ENCODE measurements at regions not wholly inside any gene's neighbourhood (a gene's known extent, or its start where the extent isn't known, plus 50 kb on each side); places are given as distances from the start of the nearest gene placed in this dataset.
"Not testable (repeated sequence)": the region's sequence is repeated elsewhere in the genome, so short reads cannot be mapped to it uniquely, and the experiment has no call there.

DNA sequence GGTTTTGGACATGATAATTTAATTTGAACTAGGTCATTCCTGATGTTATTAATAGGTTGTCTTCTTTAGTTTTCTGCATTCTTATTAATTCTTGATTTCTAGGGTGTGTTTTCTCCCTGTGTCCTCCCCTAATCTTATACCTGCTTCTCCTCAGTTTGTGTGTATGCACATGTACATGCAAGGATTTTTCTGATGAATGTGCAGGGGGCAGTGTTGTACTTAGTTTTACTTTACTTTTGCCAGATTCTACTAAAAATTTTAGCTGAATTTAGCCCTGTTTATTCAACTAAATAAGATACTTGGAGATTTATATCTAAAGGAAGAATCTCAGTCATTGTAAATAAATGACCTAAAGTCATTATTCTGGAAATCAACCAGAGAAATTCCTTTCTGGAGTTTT, 144.8 kb downstream of the SEPTIN7 start:
- not testable (repeated sequence) for H3K27me3 ChIP-seq (ENCODE audit: low read length); H3K4me3 ChIP-seq (ENCODE audit: insufficient read depth, low read length, poor library complexity, severe bottlenecking); H3K79me2 ChIP-seq (ENCODE audit: insufficient read depth, low read length); H3K9ac ChIP-seq (ENCODE audit: low read length); H2AFZ ChIP-seq (ENCODE audit: low read depth, low read length, severe bottlenecking); H3F3A ChIP-seq (ENCODE audit: insufficient read depth); H4K20me1 ChIP-seq (ENCODE audit: low read depth, low read length); H3K9me2 ChIP-seq (replicated peaks; ENCODE audit: insufficient read depth, low read length); H3K4me2 ChIP-seq (ENCODE audit: low read depth, low read length, poor library complexity, severe bottlenecking); H3K27ac ChIP-seq (ENCODE audit: low read depth, low read length); H3K36me3 ChIP-seq (ENCODE audit: low read length); H3K9me3 ChIP-seq (ENCODE audit: insufficient read depth, low read length)

DNA sequence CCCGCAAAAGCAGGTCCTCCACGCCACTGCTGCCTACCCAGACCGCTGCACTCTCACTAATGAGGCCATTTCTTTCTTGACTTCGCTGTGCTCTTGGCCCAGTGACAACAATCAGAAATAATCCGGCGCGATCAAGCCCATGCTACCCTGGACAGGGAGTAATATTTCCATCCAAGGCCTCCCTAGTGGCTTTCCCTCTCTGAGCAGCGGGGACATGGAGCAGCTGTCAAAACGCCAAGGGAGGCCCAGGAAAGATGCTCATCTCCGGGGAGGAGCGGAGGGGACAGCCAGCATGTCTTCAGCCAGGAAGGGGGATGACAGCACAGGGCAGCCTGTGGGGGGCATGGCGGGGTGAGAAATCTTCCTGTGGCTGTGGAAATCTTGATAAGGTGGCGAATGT, 154.9 kb downstream of the SEPTIN7 start:
- not testable (repeated sequence) for H3F3A ChIP-seq (ENCODE audit: insufficient read depth); H3K27me3 ChIP-seq (ENCODE audit: low read length); H3K9me2 ChIP-seq (replicated peaks; ENCODE audit: insufficient read depth, low read length); H3K79me2 ChIP-seq (ENCODE audit: insufficient read depth, low read length); H3K36me3 ChIP-seq (ENCODE audit: low read length); H4K20me1 ChIP-seq (ENCODE audit: low read depth, low read length); H3K9ac ChIP-seq (ENCODE audit: low read length); H3K4me2 ChIP-seq (ENCODE audit: low read depth, low read length, poor library complexity, severe bottlenecking); H2AFZ ChIP-seq (ENCODE audit: low read depth, low read length, severe bottlenecking); H3K4me3 ChIP-seq (ENCODE audit: insufficient read depth, low read length, poor library complexity, severe bottlenecking); H3K9me3 ChIP-seq (ENCODE audit: insufficient read depth, low read length); H3K27ac ChIP-seq (ENCODE audit: low read depth, low read length)

DNA sequence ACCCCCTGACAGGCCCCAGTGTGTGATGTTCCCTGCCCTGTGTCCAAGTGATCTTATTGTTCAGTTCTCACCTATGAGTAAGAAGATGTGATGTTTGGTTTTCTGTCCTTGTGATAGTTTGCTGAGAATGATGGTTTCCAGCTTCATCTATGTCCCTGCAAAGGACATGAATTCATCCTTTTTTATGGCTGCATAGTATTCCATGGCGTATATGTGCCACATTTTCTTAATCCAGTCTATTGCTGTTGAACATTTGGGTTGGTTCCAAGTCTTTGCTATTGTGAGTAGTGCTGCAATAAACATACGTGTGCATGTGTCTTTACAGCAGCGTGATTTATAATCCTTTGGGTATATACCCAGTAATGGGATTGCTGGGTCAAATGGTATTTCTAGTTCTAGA, 156.1 kb downstream of the SEPTIN7 start:
- H3K9ac ChIP-seq (ENCODE audit: low read length); H3K9me3 ChIP-seq (ENCODE audit: insufficient read depth, low read length); H3K4me2 ChIP-seq (ENCODE audit: low read depth, low read length, poor library complexity, severe bottlenecking); H3K27ac ChIP-seq (ENCODE audit: low read depth, low read length); H2AFZ ChIP-seq (ENCODE audit: low read depth, low read length, severe bottlenecking); H3F3A ChIP-seq (ENCODE audit: insufficient read depth); H3K79me2 ChIP-seq (ENCODE audit: insufficient read depth, low read length); H3K36me3 ChIP-seq (ENCODE audit: low read length); H4K20me1 ChIP-seq (ENCODE audit: low read depth, low read length); H3K9me2 ChIP-seq (replicated peaks; ENCODE audit: insufficient read depth, low read length); H3K27me3 ChIP-seq (ENCODE audit: low read length); H3K4me3 ChIP-seq (ENCODE audit: insufficient read depth, low read length, poor library complexity, severe bottlenecking): not testable (repeated sequence)

DNA sequence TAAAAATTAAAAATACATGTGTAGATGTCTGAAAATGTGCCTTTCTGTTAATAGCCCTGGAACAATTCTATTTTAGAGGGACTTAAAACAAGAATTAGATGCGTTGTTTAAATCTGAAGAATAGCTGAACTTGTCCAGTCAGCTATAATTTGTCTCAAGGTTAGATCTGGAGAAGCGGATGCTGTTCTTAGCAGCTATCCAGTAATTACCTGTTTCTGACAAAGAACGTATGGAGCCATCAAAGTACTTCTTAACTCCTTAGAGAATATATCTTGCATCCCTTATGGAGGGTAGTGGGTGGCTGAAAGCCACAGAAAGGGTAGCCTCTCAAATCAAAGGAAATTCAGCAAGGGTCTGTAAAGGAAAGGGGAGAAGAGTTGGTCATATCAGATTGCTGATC, 160.4 kb downstream of the SEPTIN7 start:
- not testable (repeated sequence) for H3K9ac ChIP-seq (ENCODE audit: low read length); H3K36me3 ChIP-seq (ENCODE audit: low read length); H3K27ac ChIP-seq (ENCODE audit: low read depth, low read length); H3F3A ChIP-seq (ENCODE audit: insufficient read depth); H3K27me3 ChIP-seq (ENCODE audit: low read length); H3K4me2 ChIP-seq (ENCODE audit: low read depth, low read length, poor library complexity, severe bottlenecking); H3K79me2 ChIP-seq (ENCODE audit: insufficient read depth, low read length); H3K9me2 ChIP-seq (replicated peaks; ENCODE audit: insufficient read depth, low read length); H2AFZ ChIP-seq (ENCODE audit: low read depth, low read length, severe bottlenecking); H4K20me1 ChIP-seq (ENCODE audit: low read depth, low read length); H3K9me3 ChIP-seq (ENCODE audit: insufficient read depth, low read length); H3K4me3 ChIP-seq (ENCODE audit: insufficient read depth, low read length, poor library complexity, severe bottlenecking)

DNA sequence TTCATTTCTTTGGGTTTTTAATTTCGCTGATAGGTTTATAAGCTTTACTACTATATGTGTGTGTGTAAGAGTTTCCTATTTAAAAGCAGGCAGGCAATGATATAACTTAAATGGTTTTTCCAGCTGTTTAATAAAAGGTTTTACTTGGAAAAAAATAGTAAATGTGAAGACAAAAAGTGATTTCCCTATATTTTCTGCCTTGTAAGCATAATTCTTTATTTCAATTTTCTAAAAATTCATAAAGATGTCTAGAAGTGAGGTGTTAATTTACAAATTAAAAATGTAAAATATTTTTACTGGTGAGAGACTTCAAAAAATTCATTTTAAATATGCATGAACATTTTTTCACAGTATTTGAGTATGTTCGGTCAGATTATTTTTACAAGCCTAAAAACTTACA, 161.8 kb downstream of the SEPTIN7 start:
- H3K27me3 ChIP-seq (ENCODE audit: low read length); H3K79me2 ChIP-seq (ENCODE audit: insufficient read depth, low read length); H3K9ac ChIP-seq (ENCODE audit: low read length); H3K9me3 ChIP-seq (ENCODE audit: insufficient read depth, low read length); H2AFZ ChIP-seq (ENCODE audit: low read depth, low read length, severe bottlenecking); H3K36me3 ChIP-seq (ENCODE audit: low read length); H3K4me3 ChIP-seq (ENCODE audit: insufficient read depth, low read length, poor library complexity, severe bottlenecking); H3F3A ChIP-seq (ENCODE audit: insufficient read depth); H3K27ac ChIP-seq (ENCODE audit: low read depth, low read length); H3K4me2 ChIP-seq (ENCODE audit: low read depth, low read length, poor library complexity, severe bottlenecking); H3K9me2 ChIP-seq (replicated peaks; ENCODE audit: insufficient read depth, low read length); H4K20me1 ChIP-seq (ENCODE audit: low read depth, low read length): not testable (repeated sequence)

DNA sequence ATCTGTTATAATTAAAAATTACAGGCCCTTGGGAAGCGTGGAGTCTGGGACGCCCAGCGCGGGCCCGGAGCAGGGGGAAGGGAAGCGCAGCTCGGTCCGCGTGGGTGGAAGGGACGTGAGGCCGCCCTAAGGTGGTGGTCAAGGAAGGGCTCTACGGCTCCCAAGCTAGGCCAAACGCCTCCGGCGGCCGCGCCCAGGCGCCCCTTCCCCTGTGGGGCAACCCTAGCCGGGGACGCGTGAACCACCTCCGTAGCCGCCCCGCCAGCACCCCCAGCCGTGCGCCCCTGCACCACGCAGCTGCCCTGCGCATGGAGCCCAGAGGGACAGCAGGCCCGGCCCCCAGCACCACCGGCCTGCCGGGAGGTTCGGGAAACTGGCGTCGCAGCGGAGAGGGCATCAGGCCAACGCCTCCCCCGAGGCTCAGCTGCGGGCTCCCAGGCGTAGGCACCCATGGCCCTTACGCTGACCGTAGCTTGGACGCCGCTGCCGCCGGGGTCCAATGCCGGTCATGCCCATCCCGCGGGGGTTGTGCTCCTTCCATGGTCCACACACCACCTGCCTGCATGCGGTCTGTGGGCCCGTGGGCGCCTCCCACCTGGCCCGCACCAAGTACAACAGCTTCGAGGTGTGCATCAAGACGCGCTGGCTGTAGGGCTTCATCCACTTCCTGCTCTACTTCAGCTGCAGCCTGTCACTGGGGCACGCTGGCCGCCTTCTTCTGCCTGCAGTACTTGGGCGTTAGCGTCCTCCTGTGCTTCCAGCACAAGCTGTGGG, 166.7 kb downstream of the SEPTIN7 start:
- H3K4me2 ChIP-seq (ENCODE audit: low read depth, low read length, poor library complexity, severe bottlenecking) = no peak overlapping the region
- H3F3A ChIP-seq (ENCODE audit: insufficient read depth) = no peaks in the 10 kb centered on the region
- no peak overlapping the region for H3K4me3 ChIP-seq (ENCODE audit: insufficient read depth, low read length, poor library complexity, severe bottlenecking)
- no peaks in the 10 kb centered on the region for H3K27me3 ChIP-seq (ENCODE audit: low read length)
- TF ChIP-seq, protein P1, sequence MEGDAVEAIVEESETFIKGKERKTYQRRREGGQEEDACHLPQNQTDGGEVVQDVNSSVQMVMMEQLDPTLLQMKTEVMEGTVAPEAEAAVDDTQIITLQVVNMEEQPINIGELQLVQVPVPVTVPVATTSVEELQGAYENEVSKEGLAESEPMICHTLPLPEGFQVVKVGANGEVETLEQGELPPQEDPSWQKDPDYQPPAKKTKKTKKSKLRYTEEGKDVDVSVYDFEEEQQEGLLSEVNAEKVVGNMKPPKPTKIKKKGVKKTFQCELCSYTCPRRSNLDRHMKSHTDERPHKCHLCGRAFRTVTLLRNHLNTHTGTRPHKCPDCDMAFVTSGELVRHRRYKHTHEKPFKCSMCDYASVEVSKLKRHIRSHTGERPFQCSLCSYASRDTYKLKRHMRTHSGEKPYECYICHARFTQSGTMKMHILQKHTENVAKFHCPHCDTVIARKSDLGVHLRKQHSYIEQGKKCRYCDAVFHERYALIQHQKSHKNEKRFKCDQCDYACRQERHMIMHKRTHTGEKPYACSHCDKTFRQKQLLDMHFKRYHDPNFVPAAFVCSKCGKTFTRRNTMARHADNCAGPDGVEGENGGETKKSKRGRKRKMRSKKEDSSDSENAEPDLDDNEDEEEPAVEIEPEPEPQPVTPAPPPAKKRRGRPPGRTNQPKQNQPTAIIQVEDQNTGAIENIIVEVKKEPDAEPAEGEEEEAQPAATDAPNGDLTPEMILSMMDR (IDR thresholded peaks at IDR 0.05; ENCODE audit: insufficient read depth, low read length, poor library complexity, severe bottlenecking) = no peak
- TF ChIP-seq EZH2phosphoT487 (conservative IDR thresholded peaks at IDR 0.05; ENCODE audit: low read length) = no peak
- H3K36me3 ChIP-seq (ENCODE audit: low read length) = no peaks in the 10 kb centered on the region
- H4K20me1 ChIP-seq (ENCODE audit: low read depth, low read length) = peaks cover 3% of the 10 kb centered on the region; the same call in 1 of the 2 replicates
- H3K9ac ChIP-seq (ENCODE audit: low read length) = no peak overlapping the region
- H2AFZ ChIP-seq (ENCODE audit: low read depth, low read length, severe bottlenecking) = no peak overlapping the region
- no peaks in the 10 kb centered on the region for H3K9me2 ChIP-seq (replicated peaks; ENCODE audit: insufficient read depth, low read length)
- no peaks in the 10 kb centered on the region for H3K9me3 ChIP-seq (ENCODE audit: insufficient read depth, low read length)
- H3K79me2 ChIP-seq (ENCODE audit: insufficient read depth, low read length) = no peaks in the 10 kb centered on the region
- H3K27ac ChIP-seq (ENCODE audit: low read depth, low read length) = no peak overlapping the region

Data from SU-DHL-6 (cell line).